Esophagus (tissue), 2 donors: ENCODE measurements at regions not wholly inside any gene's neighbourhood (a gene's known extent, or its start where the extent isn't known, plus 50 kb on each side); places are given as distances from the start of the nearest gene placed in this dataset.
"Not testable (repeated sequence)": the region's sequence is repeated elsewhere in the genome, so short reads cannot be mapped to it uniquely, and the experiment has no call there.

Experiments used
- H3K27ac ChIP-seq, 2 donors: one replicate each; pipeline ENCODE4 v1.5.1; 2013; ENCODE audit warnings: low read depth in 2 of 2, mild to moderate bottlenecking in 2 of 2, inconsistent platforms in 1 of 2, low read length in 1 of 2, moderate library complexity in 1 of 2
- H3K27me3 ChIP-seq, 2 donors: one replicate each; pipeline ENCODE4 v1.6.1; 2013; ENCODE audit warnings: low read length in 2 of 2, control low read depth in 1 of 2, mild to moderate bottlenecking in 1 of 2; ENCODE audit not compliant: insufficient read depth in 2 of 2, control insufficient read depth in 1 of 2
- H3K36me3 ChIP-seq, 2 donors: one replicate each; pipeline ENCODE4 v1.6.1; 2013; ENCODE audit warnings: low read length in 1 of 2; ENCODE audit not compliant: control insufficient read depth in 2 of 2, insufficient read depth in 2 of 2
- H3K4me1 ChIP-seq, 2 donors: one replicate each; pipeline ENCODE4 v1.6.1; 2013; ENCODE audit warnings: low read length in 1 of 2; ENCODE audit not compliant: control insufficient read depth in 2 of 2, insufficient read depth in 2 of 2
- H3K4me3 ChIP-seq, 2 donors: one replicate each; pipeline ENCODE4 v1.5.1; 2013; ENCODE audit warnings: low read length in 2 of 2, mild to moderate bottlenecking in 2 of 2, low read depth in 1 of 2, moderate library complexity in 1 of 2
- H3K9me3 ChIP-seq, 2 donors: one replicate each; pipeline ENCODE4 v1.6.1; 2013; ENCODE audit warnings: mild to moderate bottlenecking in 2 of 2, low read depth in 1 of 2, low read length in 1 of 2, moderate library complexity in 1 of 2; ENCODE audit not compliant: control insufficient read depth in 2 of 2, insufficient read depth in 1 of 2
- WGBS, 2 donors: extraction: QIAGEN DNeasy Blood & Tissue Kit; methylation state at CpG; one replicate each; pipeline ENCODE4 v1.1.7; 2013; 5-methylcytosine and 5-hydroxymethylcytosine counted together
- donor health status: healthy with polysubstance abuse.
- donor health status: Bipolar disorder and iron deficiency.

DNA sequence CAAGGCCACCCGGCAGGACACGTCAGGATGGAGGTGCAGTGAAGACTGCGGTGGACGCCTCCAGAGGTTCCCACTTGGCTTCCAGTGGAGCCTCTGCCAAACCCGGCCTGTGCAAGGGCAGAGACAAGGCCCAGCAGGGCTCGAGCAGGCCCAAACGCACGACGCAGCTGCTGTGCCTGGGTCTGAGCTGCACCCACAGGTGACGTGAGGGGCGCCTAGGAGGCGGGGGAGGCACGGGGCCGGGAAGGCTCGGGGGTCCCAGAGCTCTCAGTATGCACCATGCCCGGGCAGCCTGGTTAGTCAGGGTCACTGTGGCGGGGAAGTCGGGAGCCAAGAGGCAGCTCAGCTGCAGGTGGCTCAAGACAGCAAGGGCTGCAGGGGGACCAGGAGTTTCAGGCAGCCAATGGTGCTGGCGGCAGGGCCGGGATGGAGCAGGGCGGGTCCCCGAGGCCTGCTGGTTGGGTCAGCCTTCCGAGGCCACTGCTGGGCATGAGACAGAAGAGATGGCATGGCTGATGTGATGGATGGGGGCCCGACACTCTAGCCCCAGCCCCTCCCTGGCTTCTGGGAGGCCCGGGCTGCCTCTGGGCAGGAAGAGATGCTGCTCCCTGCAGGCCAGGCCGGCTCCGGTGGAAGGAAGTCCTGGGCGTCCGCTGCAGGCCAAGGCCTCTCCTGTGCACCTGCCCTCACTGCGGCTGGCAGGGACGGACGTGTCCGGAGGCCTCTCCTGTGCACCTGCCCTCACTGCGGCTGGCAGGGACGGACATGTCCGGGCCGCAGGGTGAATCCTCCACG lies 72.2 kb upstream of the CFAP46 start:
- Histone ChIP-seq H3K27ac (no peak overlapping the region), H3K4me1 (peaks cover 0 to 5% of the 10 kb centered on the region in 2 donors), H3K9me3 (peaks cover 0 to 8% of the 10 kb centered on the region in 2 donors), H3K4me3 (no peak overlapping the region), H3K36me3 (no peaks in the 10 kb centered on the region), H3K27me3 (no peaks in the 10 kb centered on the region)
- WGBS, 2 donors, result 82 to 89% methylated on average over 30 to 38 of the region's 38 CpGs

DNA sequence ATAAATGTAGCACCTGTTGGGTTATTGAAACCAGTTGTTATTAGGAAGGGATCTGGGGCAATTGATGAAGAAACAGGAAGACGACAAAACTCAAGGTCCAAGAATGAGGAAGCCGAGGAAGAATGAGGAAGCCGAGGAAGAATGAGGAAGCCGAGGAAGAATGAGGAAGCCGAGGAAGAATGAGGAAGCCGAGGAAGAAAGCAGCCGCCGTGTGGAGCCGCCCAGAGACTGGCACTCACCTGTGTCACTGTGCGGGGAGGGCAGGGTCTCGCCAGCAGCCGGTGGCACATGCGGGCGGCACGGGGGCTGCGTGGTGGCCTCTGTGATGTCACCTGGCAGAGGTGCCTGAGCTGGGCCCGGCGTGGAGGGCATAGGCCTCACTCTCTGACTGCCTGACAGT lies 71.1 kb upstream of the CFAP46 start:
- H3K36me3 ChIP-seq, result no peaks in the 10 kb centered on the region
- peaks cover 0 to 8% of the 10 kb centered on the region in 2 donors for H3K9me3 ChIP-seq
- H3K27me3 ChIP-seq, result no peaks in the 10 kb centered on the region
- H3K4me1 ChIP-seq, result peaks cover 0 to 14% of the 10 kb centered on the region in 2 donors
- 50 to 67% methylated on average over 16 to 18 of the region's 18 CpGs for WGBS, 2 donors
- H3K27ac ChIP-seq, result no peak overlapping the region
- H3K4me3 ChIP-seq, result no peak overlapping the region

DNA sequence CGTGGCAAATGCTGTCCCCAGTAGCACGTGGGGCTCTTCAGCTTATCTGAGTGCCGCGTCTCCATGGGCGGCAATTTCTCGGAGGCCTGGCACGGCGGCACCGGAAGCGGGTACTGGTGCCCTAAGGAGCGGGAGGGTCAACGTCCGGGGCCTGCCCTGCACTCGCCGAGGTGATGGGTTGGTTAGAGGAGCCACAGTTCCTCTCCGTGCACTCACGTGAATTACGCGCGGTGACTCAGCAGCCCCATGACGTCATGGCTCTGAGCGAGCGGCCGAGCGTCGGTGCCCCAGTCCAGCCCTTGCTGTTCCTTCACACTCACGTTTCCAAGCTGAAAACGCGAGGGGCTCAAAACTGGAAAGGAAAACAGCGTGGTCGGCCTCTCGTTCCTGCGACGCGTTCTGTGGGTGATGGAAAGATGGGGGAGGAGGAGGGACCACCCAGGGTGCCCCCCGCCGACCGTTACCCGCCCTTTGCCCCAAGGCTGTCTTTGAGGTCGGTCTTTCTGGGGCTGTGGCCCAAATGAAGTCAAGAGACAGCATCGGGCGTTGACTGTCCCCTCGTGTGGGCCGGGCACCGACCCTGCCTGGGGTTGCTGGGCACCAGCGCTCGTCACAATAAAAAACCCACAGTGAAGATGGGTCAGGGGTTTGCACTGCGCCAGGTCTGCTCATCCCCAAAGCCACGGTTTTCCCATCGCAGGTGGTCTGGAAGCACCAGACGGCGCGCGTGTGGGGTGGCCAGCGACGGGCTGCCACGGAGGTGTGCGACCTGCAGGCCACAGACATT lies 70.4 kb upstream of the CFAP46 start:
- 89 to 90% methylated on average over 58 of the region's 58 CpGs for WGBS, 2 donors
- Histone ChIP-seq H3K27ac (no peak overlapping the region), H3K27me3 (no peaks in the 10 kb centered on the region)

DNA sequence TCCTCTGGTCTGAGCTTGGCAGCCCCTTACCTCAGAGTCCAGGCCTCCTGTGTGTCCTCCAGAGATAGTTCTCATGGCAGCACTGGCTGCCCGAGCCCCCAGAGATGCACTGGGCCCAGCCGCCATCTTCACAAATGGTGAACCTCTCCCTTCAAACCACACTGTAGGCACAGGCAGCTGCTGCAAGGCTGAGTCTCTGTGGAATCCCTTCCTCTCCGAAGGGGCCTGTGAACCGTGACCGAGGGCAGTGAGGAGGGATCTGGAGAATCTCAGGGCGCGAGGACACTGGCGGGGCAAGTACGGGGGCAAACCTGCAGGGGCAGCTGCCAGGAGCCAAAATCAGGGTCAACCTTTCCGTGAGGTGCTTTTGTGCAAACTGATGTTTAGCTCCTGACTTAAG lies 69.5 kb upstream of the CFAP46 start:
- no peak overlapping the region for H3K4me3 ChIP-seq
- H3K27me3 ChIP-seq, result no peaks in the 10 kb centered on the region
- H3K36me3 ChIP-seq, result no peaks in the 10 kb centered on the region
- peaks cover 0 to 8% of the 10 kb centered on the region in 2 donors for H3K9me3 ChIP-seq
- WGBS, 2 donors, result 89 to 91% methylated on average over 10 of the region's 10 CpGs
- H3K4me1 ChIP-seq, result peaks cover 0 to 14% of the 10 kb centered on the region in 2 donors
- H3K27ac ChIP-seq, result no peak overlapping the region

More for the DNA sequence above, 70.4 kb upstream of the CFAP46 start:
- Histone ChIP-seq H3K4me3 (no peak overlapping the region), H3K4me1 (peaks cover 0 to 14% of the 10 kb centered on the region in 2 donors), H3K36me3 (no peaks in the 10 kb centered on the region), H3K9me3 (peaks cover 0 to 8% of the 10 kb centered on the region in 2 donors)

DNA sequence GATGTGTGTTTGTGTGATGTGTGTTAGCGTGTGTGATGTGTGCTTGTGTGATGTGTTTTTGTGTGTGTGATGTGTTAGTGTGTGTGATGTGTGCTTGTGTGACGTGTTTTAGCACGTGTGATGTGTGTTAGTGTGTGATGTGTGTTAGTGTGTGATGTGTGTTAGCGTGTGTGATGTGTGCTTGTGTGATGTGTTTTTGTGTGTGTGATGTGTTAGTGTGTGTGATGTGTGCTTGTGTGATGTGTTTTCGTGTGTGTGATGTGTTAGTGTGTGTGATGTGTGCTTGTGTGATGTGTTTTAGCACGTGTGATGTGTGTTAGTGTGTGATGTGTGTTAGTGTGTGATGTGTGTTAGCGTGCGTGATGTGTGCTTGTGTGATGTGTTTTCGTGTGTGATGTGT lies 69.0 kb upstream of the CFAP46 start:
- H3K4me1 ChIP-seq, result peaks cover 0 to 14% of the 10 kb centered on the region in 2 donors
- H3K36me3 ChIP-seq, H3K27me3 ChIP-seq, H3K9me3 ChIP-seq, H3K4me3 ChIP-seq, H3K27ac ChIP-seq: not testable (repeated sequence)
- 83 to 90% methylated on average over 9 of the region's 9 CpGs for WGBS, 2 donors

DNA sequence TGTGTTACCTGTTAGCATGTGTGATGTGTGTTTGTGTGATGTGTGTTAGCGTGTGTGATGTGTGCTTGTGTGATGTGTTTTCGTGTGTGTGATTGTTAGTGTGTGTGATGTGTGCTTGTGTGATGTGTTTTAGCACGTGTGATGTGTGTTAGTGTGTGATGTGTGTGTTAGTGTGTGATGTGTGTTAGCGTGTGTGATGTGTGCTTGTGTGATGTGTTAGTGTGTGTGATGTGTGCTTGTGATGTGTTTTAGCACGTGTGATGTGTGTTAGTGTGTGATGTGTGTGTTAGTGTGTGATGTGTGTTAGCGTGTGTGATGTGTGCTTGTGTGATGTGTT lies 68.4 kb upstream of the CFAP46 start:
- not testable (repeated sequence) for H3K36me3 ChIP-seq, H3K27ac ChIP-seq, H3K4me3 ChIP-seq, H3K27me3 ChIP-seq, H3K9me3 ChIP-seq
- WGBS, 2 donors, result 89 to 92% methylated on average over 6 of the region's 6 CpGs
- peaks cover 0 to 14% of the 10 kb centered on the region in 2 donors for H3K4me1 ChIP-seq

DNA sequence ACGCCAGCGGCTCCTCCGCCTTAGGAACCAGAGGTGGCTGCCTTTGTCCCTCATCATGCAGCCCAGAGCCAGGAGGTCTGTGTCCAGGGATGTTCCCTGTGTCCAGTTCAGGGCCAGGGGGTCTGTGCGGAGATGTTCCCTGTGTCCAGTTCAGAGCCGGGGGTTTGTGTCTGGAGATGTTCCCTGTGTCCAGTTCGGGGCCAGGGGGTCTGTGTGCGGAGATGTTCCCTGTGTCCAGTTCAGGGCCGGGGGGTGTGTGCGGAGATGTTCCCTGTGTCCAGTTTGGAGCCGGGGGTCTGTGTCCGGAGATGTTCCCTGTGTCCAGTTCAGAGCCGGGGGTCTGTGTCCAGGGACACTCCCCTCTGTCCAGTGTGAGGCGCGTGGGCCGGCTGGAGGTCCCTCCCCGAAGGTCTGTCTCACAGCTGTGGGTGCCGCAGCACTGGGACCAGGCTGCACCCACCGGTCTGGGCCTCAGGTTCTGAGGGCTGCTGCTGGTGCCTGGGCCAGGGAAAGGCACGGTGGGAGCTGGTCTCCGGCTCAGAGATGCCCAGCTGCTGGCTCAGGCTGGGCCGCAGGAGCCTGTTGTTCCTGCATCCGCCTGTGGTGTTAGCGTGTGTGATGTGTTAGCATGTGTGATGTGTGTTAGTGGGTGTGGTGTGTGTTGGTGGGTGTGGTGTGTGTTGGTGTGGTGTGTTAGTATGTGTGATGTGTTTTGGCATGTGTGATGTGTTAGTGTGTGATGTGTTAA lies 67.9 kb upstream of the CFAP46 start:
- no peak overlapping the region for H3K4me3 ChIP-seq
- peak overlapping the region; percentile 60 to 80 for H3K27ac ChIP-seq
- 84 to 86% methylated on average over 23 of the region's 23 CpGs for WGBS, 2 donors

DNA sequence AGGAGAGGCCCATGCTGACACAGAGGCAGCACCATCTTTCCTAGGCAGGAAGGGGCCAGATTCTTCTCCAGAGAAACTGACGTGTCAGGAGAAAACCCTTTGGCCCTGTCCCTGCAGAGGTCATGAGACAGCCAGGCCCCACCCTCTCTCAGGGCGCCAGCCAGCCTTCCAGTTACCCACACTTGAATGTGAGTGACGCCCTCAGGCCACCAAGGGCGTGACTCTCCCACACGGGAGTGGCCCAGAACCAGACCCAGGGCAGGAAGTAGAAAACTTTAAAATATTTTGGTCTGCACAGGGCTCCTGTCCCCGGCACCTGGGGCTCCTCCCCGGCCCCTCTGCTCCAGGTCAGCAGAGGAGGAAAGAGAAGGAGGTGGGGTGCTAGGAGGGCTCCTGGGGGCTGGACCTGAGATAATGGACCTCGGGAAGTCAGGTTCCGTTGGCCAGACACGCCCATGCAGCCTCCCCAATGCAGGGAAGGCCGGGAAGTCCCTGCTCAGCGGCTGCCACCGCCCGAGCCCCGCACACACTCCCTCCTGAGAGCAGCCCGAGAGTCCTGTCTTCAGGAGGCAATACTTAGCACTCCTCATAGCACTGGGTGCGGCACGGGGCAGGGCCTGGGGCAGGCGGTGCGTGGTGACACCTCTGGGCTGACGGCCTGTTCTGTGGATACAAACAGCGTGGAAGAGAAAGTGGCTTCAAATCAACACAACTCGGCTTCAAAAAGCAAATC lies 67.0 kb upstream of the CFAP46 start:
- no peak overlapping the region for H3K4me3 ChIP-seq
- peaks cover 0 to 14% of the 10 kb centered on the region in 2 donors for H3K4me1 ChIP-seq
- peak overlapping the region; percentile 60 to 80 for H3K27ac ChIP-seq
- no peaks in the 10 kb centered on the region for H3K36me3 ChIP-seq
- 35 to 36% methylated on average over 23 of the region's 23 CpGs for WGBS, 2 donors
- no peaks in the 10 kb centered on the region for H3K27me3 ChIP-seq
- H3K9me3 ChIP-seq, result peaks cover 0 to 8% of the 10 kb centered on the region in 2 donors

More for the DNA sequence above, 67.9 kb upstream of the CFAP46 start:
- H3K36me3 ChIP-seq, result no peaks in the 10 kb centered on the region
- H3K27me3 ChIP-seq, result no peaks in the 10 kb centered on the region
- H3K9me3 ChIP-seq, result peaks cover 0 to 8% of the 10 kb centered on the region in 2 donors
- H3K4me1 ChIP-seq, result peaks cover 0 to 14% of the 10 kb centered on the region in 2 donors

DNA sequence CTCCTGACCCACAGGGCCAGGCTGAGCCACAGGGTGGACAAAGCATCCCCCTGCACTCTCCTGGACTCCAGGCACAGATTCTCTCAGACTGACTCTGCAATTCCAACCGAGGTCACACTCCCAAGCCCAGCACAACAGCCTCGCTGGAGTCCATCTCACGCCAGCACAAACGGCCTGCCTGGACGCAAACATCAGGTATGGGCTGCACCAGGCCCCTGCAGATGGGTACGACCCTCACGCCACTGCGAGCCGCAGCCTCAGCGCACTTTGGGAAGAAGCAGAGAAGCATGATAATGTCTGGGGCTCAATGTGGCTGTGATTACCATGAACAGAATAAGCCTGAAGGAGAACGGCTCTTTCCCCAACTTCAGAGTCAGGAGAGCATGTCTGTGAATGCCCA lies 66.4 kb upstream of the CFAP46 start:
- WGBS, 2 donors, result 86 to 89% methylated on average over 11 of the region's 11 CpGs

More for the DNA sequence above, 66.4 kb upstream of the CFAP46 start:
- no peaks in the 10 kb centered on the region for H3K27me3 ChIP-seq
- no peak overlapping the region for H3K4me3 ChIP-seq
- no peaks in the 10 kb centered on the region for H3K36me3 ChIP-seq
- H3K27ac ChIP-seq, result peak overlapping the region; percentile 18 to 42
- peaks cover 0 to 6% of the 10 kb centered on the region in 2 donors for H3K9me3 ChIP-seq
- H3K4me1 ChIP-seq, result peaks cover 0 to 14% of the 10 kb centered on the region in 2 donors
